HepG2 (cell line): ENCODE measurements at regions not wholly inside any gene's neighbourhood (a gene's known extent, or its start where the extent isn't known, plus 50 kb on each side); places are given as distances from the start of the nearest gene placed in this dataset.

Experiments used
- ATAC-seq: fragments of 200-7000 bp; cut with Tn5 transposase; 3 replicates; pipeline ENCODE4 v1.9.1; 2020; ENCODE audit warnings: mild to moderate bottlenecking, moderate library complexity
- BruUV-seq: library from RNA; stranded (reverse); fragments of 400-500 nt; replicated peaks from 2 replicates; lab custom pipeline; 2021; lab: Mats Ljungman, UMichigan
- CTCF ChIA-PET: fragments of 300-600 bp; formaldehyde crosslinking; extraction: SDS; loops from one replicate; lab custom pipeline; 2021; ENCODE audit warnings: low total read pairs, inconsistent platforms, low intra/inter-chr PET ratio; lab: Yijun Ruan, JAX
- POLR2A ChIA-PET: fragments of 350-600 bp; sonication (Branson Sonifier 250); formaldehyde crosslinking; loops from one replicate; lab custom pipeline; 2020; ENCODE audit warnings: antibody characterized with exemption, inconsistent platforms; lab: Yijun Ruan, JAX
- DNase-seq: peaks from one replicate; pipeline ENCODE4 v3.0.0-alpha.2; 2015; ENCODE audit warnings: low spot score
- FAIRE-seq: peaks from 3 replicates; lab custom pipeline; 2011; peaks lifted over from hg19 to GRCh38; lab: Jason Lieb, UNC
- H2AFZ ChIP-seq: one replicate; pipeline ENCODE4 v1.6.1; 2011; ENCODE audit warnings: low read length, inconsistent platforms
- H3K27ac ChIP-seq: fragments of 300-600 bp; 3 replicates; pipeline ENCODE4 v1.8.0; 2011; ENCODE audit warnings: mixed run types, mild to moderate bottlenecking, mixed read lengths, low read length, inconsistent platforms; ENCODE audit not compliant: insufficient read depth; ENCODE audit errors: extremely low read length
- H3K27me3 ChIP-seq, 2 experiments: fragments of 200-600 bp in 1 of 2; 2 replicates in 1 of 2; 3 replicates in 1 of 2; pipeline versions ENCODE4 v1.6.0 to v1.8.0; 2011; ENCODE audit warnings: low read length in 2 of 2, mild to moderate bottlenecking in 2 of 2, moderate library complexity in 2 of 2, inconsistent platforms in 1 of 2; ENCODE audit not compliant: insufficient read depth in 2 of 2, control insufficient read depth in 1 of 2
- H3K36me3 ChIP-seq, 2 experiments: fragments of 200-600 bp in 1 of 2; replicated peaks in 1 of 2; 2 replicates in 1 of 2; 3 replicates in 1 of 2; pipeline versions ENCODE4 v1.5.1 to v1.8.0; 2011; ENCODE audit warnings: low read length in 2 of 2, inconsistent platforms in 1 of 2; ENCODE audit not compliant: insufficient read depth in 2 of 2, control insufficient read depth in 1 of 2
- H3K4me1 ChIP-seq: 2 replicates; pipeline ENCODE4 v1.5.1; 2012; ENCODE audit warnings: low read length, inconsistent platforms; ENCODE audit not compliant: insufficient read depth
- H3K4me2 ChIP-seq: 2 replicates; pipeline ENCODE4 v1.6.0; 2011; ENCODE audit warnings: low read depth, low read length, inconsistent platforms
- H3K4me3 ChIP-seq, 3 experiments: fragments of 200-600 bp in 1 of 3; sonication (generic), shearing (Covaris generic) in 1 of 3; replicated peaks in 1 of 3; 2 replicates each; pipeline ENCODE4 v1.5.1; 2011 to 2016; ENCODE audit warnings: low read length in 3 of 3, inconsistent platforms in 2 of 3, low read depth in 2 of 3, mild to moderate bottlenecking in 2 of 3, control low read depth in 1 of 3, mixed read lengths in 1 of 3; ENCODE audit not compliant: insufficient read depth in 1 of 3
- H3K79me2 ChIP-seq: one replicate; pipeline ENCODE4 v1.6.1; 2011; ENCODE audit warnings: low read length, inconsistent platforms; ENCODE audit not compliant: insufficient read depth
- H3K9ac ChIP-seq: 2 replicates; pipeline ENCODE4 v1.6.0; 2011; ENCODE audit warnings: mild to moderate bottlenecking, low read depth, low read length, inconsistent platforms; ENCODE audit not compliant: insufficient read depth
- H3K9me3 ChIP-seq: 2 replicates; pipeline ENCODE4 v1.5.1; 2012; ENCODE audit warnings: mild to moderate bottlenecking, low read length
- H4K20me1 ChIP-seq: 2 replicates; pipeline ENCODE4 v1.6.0; 2011; ENCODE audit warnings: inconsistent platforms, mild to moderate bottlenecking, low read length, moderate library complexity; ENCODE audit not compliant: insufficient read depth
- CAMTA2 ChIP-seq: sonication (generic); formaldehyde crosslinking; IDR thresholded peaks from 2 replicates; pipeline ENCODE4 v1.4.0; 2020; ENCODE audit warnings: mild to moderate bottlenecking, missing genetic modification reagents, borderline replicate concordance
- DRAP1 ChIP-seq: IDR thresholded peaks from 2 replicates; pipeline ENCODE4 v1.6.1; 2016; ENCODE audit warnings: missing genetic modification reagents, missing compliant biosample characterization
- FIP1L1 ChIP-seq: fragments of 200-400 bp; formaldehyde crosslinking; IDR thresholded peaks from 2 replicates; pipeline ENCODE4 v1.6.1; 2018; ENCODE audit warnings: low read depth, mild to moderate bottlenecking, low read length, moderate library complexity, borderline replicate concordance; ENCODE audit not compliant: insufficient read depth
- MED8 ChIP-seq: sonication (generic); formaldehyde crosslinking; IDR thresholded peaks from 2 replicates; pipeline ENCODE4 v1.8.1; 2023; ENCODE audit warnings: mild to moderate bottlenecking, missing genetic modification reagents; ENCODE audit not compliant: insufficient replicate concordance
- MEF2D ChIP-seq: sonication (generic); formaldehyde crosslinking; IDR thresholded peaks from 2 replicates; pipeline ENCODE4 v1.5.1; 2020; ENCODE audit warnings: mild to moderate bottlenecking, missing genetic modification reagents
- RCOR2 ChIP-seq: IDR thresholded peaks from 2 replicates; pipeline ENCODE4 v1.6.1; 2016; ENCODE audit warnings: missing biosample characterization, missing genetic modification reagents
- TBX3 ChIP-seq: fragments of 450-650 bp; IDR thresholded peaks from 2 replicates; pipeline ENCODE4 v1.6.1; 2017; ENCODE audit warnings: antibody characterized with exemption, mild to moderate bottlenecking, inconsistent platforms, borderline replicate concordance
- TOE1 ChIP-seq: sonication (generic); formaldehyde crosslinking; IDR thresholded peaks from 2 replicates; pipeline ENCODE4 v1.4.0; 2020; ENCODE audit warnings: mild to moderate bottlenecking, missing genetic modification reagents
- ZBTB7A ChIP-seq: sonication (generic); formaldehyde crosslinking; IDR thresholded peaks from 2 replicates; pipeline ENCODE4 v1.8.0; 2022; ENCODE audit warnings: mild to moderate bottlenecking, missing genetic modification reagents
- ZMYM2 ChIP-seq: sonication (generic); formaldehyde crosslinking; IDR thresholded peaks from 2 replicates; pipeline ENCODE4 v1.8.0; 2022; ENCODE audit warnings: mild to moderate bottlenecking, missing genetic modification reagents
- ZNF343 ChIP-seq: sonication (generic); formaldehyde crosslinking; IDR thresholded peaks from 2 replicates; pipeline ENCODE4 v1.4.0; 2020; ENCODE audit warnings: mild to moderate bottlenecking, missing genetic modification reagents
- ZNF883 ChIP-seq: sonication (generic); formaldehyde crosslinking; IDR thresholded peaks from 2 replicates; pipeline ENCODE4 v1.5.1; 2020; ENCODE audit warnings: mild to moderate bottlenecking, missing genetic modification reagents; ENCODE audit errors: not compliant biosample characterization
- WGBS: methylation state at CpG from one replicate; pipeline ENCODE4 v1.1.6; 2017; ENCODE audit warnings: low lambda C conversion rate; 5-methylcytosine and 5-hydroxymethylcytosine counted together
- in situ Hi-C: cut with HindIII; loops from 2 replicates; pipeline ENCODE4 v1.10.0; 2017; ENCODE audit warnings: low pct_unique_long_range_greater_than_20kb; ENCODE audit not compliant: extremely low pct_ligation_motif_present
- intact Hi-C: fragments of 100-400 bp; cut with micrococcal nuclease; formaldehyde crosslinking; loops from one replicate; pipeline ENCODE4 v1.10.0; 2022; ENCODE audit not compliant: unreplicated experiment

- Histone ChIP-seq H3K4me3 (no peak overlapping the region), H2AFZ (no peak overlapping the region), H3K4me1 (no peaks in the 10 kb centered on the region), H3K4me2 (no peak overlapping the region), H3K9ac (no peak overlapping the region), H3K79me2 (no peaks in the 10 kb centered on the region), H3K27me3 (no peaks in the 10 kb centered on the region), H3K27ac (no peak overlapping the region), H4K20me1 (no peaks in the 10 kb centered on the region; the same call in 1 of the 2 replicates), H3K9me3 (no peaks in the 10 kb centered on the region), H3K36me3 (no peaks in the 10 kb centered on the region)
- in situ Hi-C loops (loop anchor here (5.0 to 25.0 kb wide), 2 partner anchors 539 to 619 kb away; no protein-coding TSS in a partner anchor), intact Hi-C loops (loop anchor here (1.0 kb wide), 2 partner anchors 334 to 624 kb away; no protein-coding TSS in a partner anchor)
- CTCF ChIA-PET = interaction anchor here (1.8 to 2.8 kb wide), 2 partner anchors 622 to 624 kb away, joined by 6 to 11 read pairs; no protein-coding TSS in a partner anchor
- BruUV-seq = no TSS peak
- TF ChIP-seq ZBTB7A (CRISPR knock-in tag) (no peak), DRAP1 (CRISPR knock-in tag) (no peak), CAMTA2 (CRISPR knock-in tag) (no peak), FIP1L1 (no peak)
- FAIRE-seq (no peak), ATAC-seq (no peak), DNase-seq (no peak)
- WGBS = 14% methylated on average over 7 of the region's 7 CpGs
- POLR2A ChIA-PET = no interaction called here
Observed at GRCh38 chr4:79575709-79576428, 167.8 kb upstream of the GK2 start.

GRCh38 chr4:79574741-79575451 lies 166.9 kb upstream of the GK2 start:
- Histone ChIP-seq H3K4me3 (no peak overlapping the region), H3K36me3 (no peaks in the 10 kb centered on the region), H3K9me3 (no peaks in the 10 kb centered on the region), H2AFZ (no peak overlapping the region), H3K4me1 (no peaks in the 10 kb centered on the region), H3K79me2 (no peaks in the 10 kb centered on the region), H4K20me1 (no peaks in the 10 kb centered on the region; the same call in 1 of the 2 replicates), H3K4me2 (no peak overlapping the region), H3K27me3 (0 out of 5 replicates have a peak, but pooled peaks cover 0 to 2% of the 10 kb centered on the region in 2 experiments), H3K27ac (no peak overlapping the region), H3K9ac (no peak overlapping the region)
- POLR2A ChIA-PET = no interaction called here
- in situ Hi-C loops (loop anchor here (5.0 to 25.0 kb wide), 2 partner anchors 538 to 618 kb away; no protein-coding TSS in a partner anchor), intact Hi-C loops (no loop called here)
- ATAC-seq (no peak), FAIRE-seq (no peak), DNase-seq (no peak)
- CTCF ChIA-PET = interaction anchor here (2.8 kb wide), 1 partner anchor 623 kb away, joined by 11 read pairs; no protein-coding TSS in a partner anchor
- BruUV-seq = no TSS peak
- TF ChIP-seq ZMYM2 (CRISPR knock-in tag) (no peak), RCOR2 (CRISPR knock-in tag) (no peak), ZNF883 (no peak), ZNF343 (CRISPR knock-in tag) (no peak), MEF2D (no peak), MED8 (CRISPR knock-in tag) (no peak), TBX3 (no peak), TOE1 (CRISPR knock-in tag) (no peak)
- WGBS = under 1% methylated on average over 7 of the region's 7 CpGs
